GM12864 (cell line): ENCODE measurements at regions not wholly inside any gene's neighbourhood (a gene's known extent, or its start where the extent isn't known, plus 50 kb on each side); places are given as distances from the start of the nearest gene placed in this dataset.

ENCODE experiments used
- DNase-seq: peaks from one replicate; pipeline ENCODE4 v3.0.0-alpha.2; 2011; ENCODE audit warnings: low read depth
- H3K4me3 ChIP-seq: 2 replicates; pipeline ENCODE4 v1.5.1; 2011; ENCODE audit warnings: mild to moderate bottlenecking, low read depth, low read length, control low read depth
- TF ChIP-seq, protein P1 (sequence below): IDR thresholded peaks from 2 replicates; pipeline ENCODE4 v1.5.1; 2011; ENCODE audit warnings: low read depth, mild to moderate bottlenecking, moderate library complexity, low read length, control low read depth, inconsistent platforms; ENCODE audit errors: missing control alignments

DNA sequence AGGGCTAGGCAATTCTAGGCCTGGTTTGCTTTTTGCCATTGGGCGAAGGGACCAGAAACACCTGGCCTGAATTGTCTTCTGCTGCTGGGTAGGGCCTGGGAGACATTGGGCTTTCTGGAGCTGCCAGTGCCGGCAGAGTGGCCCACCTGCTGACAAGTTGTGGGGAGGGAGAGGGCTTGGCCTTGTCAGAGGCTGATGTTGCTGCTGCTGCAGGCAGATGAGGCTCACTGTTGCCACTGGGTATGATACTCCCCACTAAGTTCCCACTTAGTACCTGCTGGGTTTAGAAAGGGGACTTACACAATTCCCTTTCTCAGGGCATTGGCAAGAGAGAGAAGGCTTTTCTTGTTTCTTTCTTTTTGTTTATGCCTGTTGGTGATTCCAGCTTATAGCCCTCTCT lies 289.6 kb upstream of the NPVF start:
- TF ChIP-seq, protein P1, sequence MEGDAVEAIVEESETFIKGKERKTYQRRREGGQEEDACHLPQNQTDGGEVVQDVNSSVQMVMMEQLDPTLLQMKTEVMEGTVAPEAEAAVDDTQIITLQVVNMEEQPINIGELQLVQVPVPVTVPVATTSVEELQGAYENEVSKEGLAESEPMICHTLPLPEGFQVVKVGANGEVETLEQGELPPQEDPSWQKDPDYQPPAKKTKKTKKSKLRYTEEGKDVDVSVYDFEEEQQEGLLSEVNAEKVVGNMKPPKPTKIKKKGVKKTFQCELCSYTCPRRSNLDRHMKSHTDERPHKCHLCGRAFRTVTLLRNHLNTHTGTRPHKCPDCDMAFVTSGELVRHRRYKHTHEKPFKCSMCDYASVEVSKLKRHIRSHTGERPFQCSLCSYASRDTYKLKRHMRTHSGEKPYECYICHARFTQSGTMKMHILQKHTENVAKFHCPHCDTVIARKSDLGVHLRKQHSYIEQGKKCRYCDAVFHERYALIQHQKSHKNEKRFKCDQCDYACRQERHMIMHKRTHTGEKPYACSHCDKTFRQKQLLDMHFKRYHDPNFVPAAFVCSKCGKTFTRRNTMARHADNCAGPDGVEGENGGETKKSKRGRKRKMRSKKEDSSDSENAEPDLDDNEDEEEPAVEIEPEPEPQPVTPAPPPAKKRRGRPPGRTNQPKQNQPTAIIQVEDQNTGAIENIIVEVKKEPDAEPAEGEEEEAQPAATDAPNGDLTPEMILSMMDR = no peak
- no peak for DNase-seq
- H3K4me3 ChIP-seq = no peak overlapping the region

DNA sequence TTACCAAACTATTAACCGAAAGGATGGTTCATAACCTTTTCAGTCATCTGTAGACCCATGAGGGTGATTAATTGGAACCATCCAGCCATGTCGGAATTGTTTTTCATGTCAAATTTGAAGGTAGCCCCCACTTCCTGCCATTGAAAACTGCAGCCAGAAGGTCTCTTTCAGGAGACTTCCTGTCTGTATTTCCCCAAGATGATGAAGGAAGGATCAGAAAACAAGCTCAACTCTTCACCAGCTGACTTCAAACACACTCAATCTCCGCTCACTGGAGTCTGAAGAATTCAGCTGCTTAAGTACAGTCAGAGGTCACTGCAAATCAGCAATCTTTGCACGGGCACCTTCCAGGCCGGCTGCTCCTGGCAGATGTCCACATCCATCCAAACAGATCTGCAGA lies 291.7 kb upstream of the NPVF start:
- DNase-seq = no peak
- H3K4me3 ChIP-seq = no peak overlapping the region
- TF ChIP-seq, protein P1 = no peak

DNA sequence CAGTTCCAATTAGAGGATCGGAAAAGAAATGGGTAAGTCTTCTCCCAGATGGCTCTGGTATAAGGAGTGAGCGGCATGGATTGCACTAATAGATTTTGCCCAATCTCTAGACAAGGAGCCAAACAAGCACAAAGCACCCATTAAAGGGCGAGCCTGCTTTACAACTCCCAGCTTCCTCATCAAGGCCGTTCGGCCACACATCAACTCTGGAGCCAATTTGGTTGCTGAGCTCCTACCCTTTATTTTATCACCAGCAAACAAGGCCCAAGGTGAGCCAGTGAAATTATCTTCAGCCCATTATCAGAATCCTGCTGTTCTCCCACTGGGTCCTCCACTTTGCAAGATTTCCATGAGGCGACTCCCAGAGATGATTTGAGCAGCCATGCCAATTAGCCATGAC lies 292.2 kb upstream of the NPVF start:
- TF ChIP-seq, protein P1 = no peak
- no peak for DNase-seq

GRCh38 chr7:25521236-25521635 lies 292.9 kb upstream of the NPVF start:
- TF ChIP-seq, protein P1 = no peak
- DNase-seq = no peak
- H3K4me3 ChIP-seq = no peak overlapping the region

More for the DNA sequence above, 292.2 kb upstream of the NPVF start:
- no peak overlapping the region for H3K4me3 ChIP-seq

- TF ChIP-seq, protein P1 = no peak
- DNase-seq = no peak
- no peak overlapping the region for H3K4me3 ChIP-seq
These were observed 294.4 kb upstream of the NPVF start for GRCh38 chr7:25522727-25523126.

DNA sequence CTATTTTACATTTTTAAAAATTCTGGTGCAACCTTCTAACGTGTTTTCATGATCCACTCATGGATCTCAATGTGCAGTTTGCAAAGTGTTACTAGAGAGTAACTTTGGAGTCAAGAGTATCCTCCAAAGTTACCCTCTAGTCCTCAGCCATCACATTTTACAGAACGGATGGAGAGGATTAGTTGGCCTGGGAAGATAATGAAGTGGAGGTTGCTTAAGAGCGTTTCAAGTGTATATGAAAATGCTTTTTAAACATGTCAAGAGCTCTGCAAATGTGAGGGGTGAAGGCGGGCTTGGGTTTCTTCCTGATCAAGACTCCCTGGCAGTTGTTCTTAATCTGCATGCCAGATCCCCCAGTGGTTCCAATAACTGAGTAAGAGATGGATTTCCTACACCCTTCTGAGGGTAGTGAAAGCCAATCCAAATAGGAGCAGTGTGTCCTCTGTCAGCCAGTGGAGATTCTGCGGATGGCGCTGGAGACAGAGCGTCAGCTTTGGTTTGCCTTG lies 299.4 kb upstream of the NPVF start:
- TF ChIP-seq, protein P1 = no peak
- no peak for DNase-seq
- no peak overlapping the region for H3K4me3 ChIP-seq

DNA sequence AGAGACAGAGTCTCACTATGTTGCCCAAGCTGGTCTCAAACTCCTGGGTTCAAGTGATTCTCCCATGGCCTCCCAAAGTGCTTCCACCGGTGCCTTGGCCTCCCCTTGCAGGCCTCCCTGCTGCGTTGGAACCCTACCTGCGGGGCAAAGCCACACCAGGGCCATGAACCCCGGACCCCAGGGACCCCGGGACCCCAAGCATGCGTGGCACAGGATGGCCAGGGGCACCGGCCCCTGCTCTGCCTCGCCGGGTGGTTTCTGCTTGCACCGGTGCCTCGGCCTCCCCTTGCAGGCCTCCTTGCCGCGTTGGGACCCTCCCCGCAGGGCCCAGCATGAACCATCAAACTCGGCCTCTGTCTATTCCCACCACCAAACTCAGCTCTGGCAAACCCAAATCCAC lies 301.0 kb upstream of the NPVF start:
- TF ChIP-seq, protein P1 = no peak
- H3K4me3 ChIP-seq = no peak overlapping the region
- DNase-seq = no peak
